ENCODE measurements at regions not wholly inside any gene's neighbourhood (a gene's known extent, or its start where the extent isn't known, plus 50 kb on each side); places are given as distances from the start of the nearest gene placed in this dataset.

DNA sequence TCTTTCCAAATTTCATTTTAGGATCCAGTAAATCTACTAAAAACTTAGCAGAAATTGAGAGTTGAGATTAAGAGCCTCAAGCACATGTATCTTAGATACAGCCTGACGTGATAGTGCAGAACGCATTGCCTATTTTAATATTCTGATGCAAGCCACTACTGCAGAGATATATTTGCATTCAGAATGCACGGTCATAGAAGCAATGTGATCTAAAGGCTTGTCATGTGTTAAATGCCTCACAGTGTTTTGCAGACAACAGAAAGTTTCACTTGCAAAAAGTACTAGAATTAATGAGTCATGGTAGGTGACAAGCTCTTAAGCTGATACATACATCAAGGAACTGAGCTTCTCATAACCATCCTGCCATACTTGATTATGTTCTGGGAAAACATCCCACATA lies 886.7 kb upstream of the CHAC2 start:
- Histone ChIP-seq H3K9me1 (ENCODE audit: control insufficient read depth, extremely low read depth, insufficient read depth, low read length) (no peaks in the 10 kb centered on the region), H3K4me2 (ENCODE audit: control insufficient read depth, extremely low read depth, insufficient read depth, low read depth, low read length) (no peak overlapping the region)
- dilution Hi-C loops (cut with MboI; ENCODE audit: extremely low pct_ligation_motif_present, low sequenced_read_pairs): no loop called here

DNA sequence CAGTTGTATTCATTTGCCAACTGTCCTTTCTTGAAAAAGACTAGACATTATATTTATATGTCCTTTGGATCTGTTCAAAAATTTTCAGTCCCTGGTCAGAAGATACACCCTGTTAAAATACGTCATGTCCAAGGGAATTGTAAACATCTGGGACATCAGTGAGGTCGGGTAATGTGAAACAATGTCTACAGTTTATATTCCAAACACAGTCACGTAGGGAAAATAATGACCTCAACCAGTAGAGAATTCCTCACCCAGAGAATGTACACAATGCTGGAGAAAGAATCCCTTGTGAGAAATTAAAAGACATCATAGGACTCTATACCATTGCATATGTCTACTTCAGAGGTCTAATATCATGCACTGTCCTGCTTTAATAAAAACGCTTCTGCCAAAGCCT lies 888.0 kb upstream of the CHAC2 start:
- Histone ChIP-seq H4K20me1 (ENCODE audit: control insufficient read depth, extremely low read depth, insufficient read depth, low read length) (no peaks in the 10 kb centered on the region), H3K9ac (ENCODE audit: control insufficient read depth, extremely low read depth, insufficient read depth, low read length) (no peak overlapping the region), H3K79me2 (ENCODE audit: control insufficient read depth, insufficient read depth, low read length) (no peaks in the 10 kb centered on the region), H2AFZ (ENCODE audit: control insufficient read depth, low read length) (no peak overlapping the region), H3K4me3 (ENCODE audit: control insufficient read depth in 2 of 3, extremely low read depth in 1 of 3, insufficient read depth in 2 of 3, low read depth in 1 of 3, low read length in 3 of 3) (no peak overlapping the region), H3K9me1 (ENCODE audit: control insufficient read depth, extremely low read depth, insufficient read depth, low read length) (no peaks in the 10 kb centered on the region), H3K27ac (ENCODE audit: control insufficient read depth, insufficient read depth, low read length) (no peak overlapping the region), H3K36me3 (ENCODE audit: control insufficient read depth in 2 of 2, extremely low read depth in 1 of 2, insufficient read depth in 2 of 2, low read length in 2 of 2) (no peaks in the 10 kb centered on the region), H3K9me3 (ENCODE audit: control insufficient read depth, low read depth, low read length) (no peaks in the 10 kb centered on the region), H3K27me3 (ENCODE audit: control insufficient read depth, extremely low read depth, insufficient read depth, low read length) (no peaks in the 10 kb centered on the region), H3K4me1 (ENCODE audit: control insufficient read depth, extremely low read depth, insufficient read depth, low read length) (no peaks in the 10 kb centered on the region), H3K4me2 (ENCODE audit: control insufficient read depth, extremely low read depth, insufficient read depth, low read depth, low read length) (no peak overlapping the region)
- DNase-seq (ENCODE audit: low read depth, low spot score): no peak
- no peak for FAIRE-seq
- dilution Hi-C loops (cut with MboI; ENCODE audit: extremely low pct_ligation_motif_present, low sequenced_read_pairs): no loop called here
- no peak for TF ChIP-seq EZH2 (IDR thresholded peaks at IDR 0.05; ENCODE audit: low read length)
- TF ChIP-seq, protein P1, sequence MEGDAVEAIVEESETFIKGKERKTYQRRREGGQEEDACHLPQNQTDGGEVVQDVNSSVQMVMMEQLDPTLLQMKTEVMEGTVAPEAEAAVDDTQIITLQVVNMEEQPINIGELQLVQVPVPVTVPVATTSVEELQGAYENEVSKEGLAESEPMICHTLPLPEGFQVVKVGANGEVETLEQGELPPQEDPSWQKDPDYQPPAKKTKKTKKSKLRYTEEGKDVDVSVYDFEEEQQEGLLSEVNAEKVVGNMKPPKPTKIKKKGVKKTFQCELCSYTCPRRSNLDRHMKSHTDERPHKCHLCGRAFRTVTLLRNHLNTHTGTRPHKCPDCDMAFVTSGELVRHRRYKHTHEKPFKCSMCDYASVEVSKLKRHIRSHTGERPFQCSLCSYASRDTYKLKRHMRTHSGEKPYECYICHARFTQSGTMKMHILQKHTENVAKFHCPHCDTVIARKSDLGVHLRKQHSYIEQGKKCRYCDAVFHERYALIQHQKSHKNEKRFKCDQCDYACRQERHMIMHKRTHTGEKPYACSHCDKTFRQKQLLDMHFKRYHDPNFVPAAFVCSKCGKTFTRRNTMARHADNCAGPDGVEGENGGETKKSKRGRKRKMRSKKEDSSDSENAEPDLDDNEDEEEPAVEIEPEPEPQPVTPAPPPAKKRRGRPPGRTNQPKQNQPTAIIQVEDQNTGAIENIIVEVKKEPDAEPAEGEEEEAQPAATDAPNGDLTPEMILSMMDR (optimal IDR thresholded peaks at IDR 0.05 in 1 of 3, IDR thresholded peaks at IDR 0.05 in 1 of 3, conservative IDR thresholded peaks at IDR 0.05 in 1 of 3; ENCODE audit: extremely low read depth in 1 of 3, insufficient read depth in 2 of 3, low read length in 3 of 3): no peak

More for the DNA sequence above, 886.7 kb upstream of the CHAC2 start:
- Histone ChIP-seq H3K36me3 (ENCODE audit: control insufficient read depth in 2 of 2, extremely low read depth in 1 of 2, insufficient read depth in 2 of 2, low read length in 2 of 2) (no peaks in the 10 kb centered on the region), H3K4me1 (ENCODE audit: control insufficient read depth, extremely low read depth, insufficient read depth, low read length) (no peaks in the 10 kb centered on the region), H3K9ac (ENCODE audit: control insufficient read depth, extremely low read depth, insufficient read depth, low read length) (no peak overlapping the region), H4K20me1 (ENCODE audit: control insufficient read depth, extremely low read depth, insufficient read depth, low read length) (no peaks in the 10 kb centered on the region), H3K27ac (ENCODE audit: control insufficient read depth, insufficient read depth, low read length) (no peak overlapping the region), H3K79me2 (ENCODE audit: control insufficient read depth, insufficient read depth, low read length) (no peaks in the 10 kb centered on the region), H2AFZ (ENCODE audit: control insufficient read depth, low read length) (no peak overlapping the region), H3K27me3 (ENCODE audit: control insufficient read depth, extremely low read depth, insufficient read depth, low read length) (no peaks in the 10 kb centered on the region), H3K9me3 (ENCODE audit: control insufficient read depth, low read depth, low read length) (no peaks in the 10 kb centered on the region), H3K4me3 (ENCODE audit: control insufficient read depth in 2 of 3, extremely low read depth in 1 of 3, insufficient read depth in 2 of 3, low read depth in 1 of 3, low read length in 3 of 3) (no peak overlapping the region)
- TF ChIP-seq, protein P1 (optimal IDR thresholded peaks at IDR 0.05 in 1 of 3, IDR thresholded peaks at IDR 0.05 in 1 of 3, conservative IDR thresholded peaks at IDR 0.05 in 1 of 3; ENCODE audit: extremely low read depth in 1 of 3, insufficient read depth in 2 of 3, low read length in 3 of 3): no peak
- no peak for TF ChIP-seq EZH2 (IDR thresholded peaks at IDR 0.05; ENCODE audit: low read length)
- no peak for FAIRE-seq
- no peak for DNase-seq (ENCODE audit: low read depth, low spot score)
